PC-3 (cell line): ENCODE measurements at regions not wholly inside any gene's neighbourhood (a gene's known extent, or its start where the extent isn't known, plus 50 kb on each side); places are given as distances from the start of the nearest gene placed in this dataset.
"Not testable (repeated sequence)": the region's sequence is repeated elsewhere in the genome, so short reads cannot be mapped to it uniquely, and the experiment has no call there.

Source experiments
- ATAC-seq: fragments of 200-7000 bp; cut with Tn5 transposase; 2 replicates; pipeline ENCODE4 v1.9.1; 2020; ENCODE audit warnings: mild to moderate bottlenecking, moderate library complexity
- BruUV-seq: library from RNA; stranded (reverse); fragments of 400-500 nt; replicated peaks from 2 replicates; lab custom pipeline; 2021; lab: Mats Ljungman, UMichigan
- CTCF ChIA-PET: fragments of 300-600 bp; sonication (Branson Sonifier 250); formaldehyde crosslinking; loops from one replicate; lab custom pipeline; 2022; ENCODE audit warnings: antibody characterized with exemption; lab: Charles Lee
- POLR2A ChIA-PET: fragments of 300-600 bp; sonication (Branson Sonifier 250); formaldehyde crosslinking; loops from one replicate; lab custom pipeline; 2022; ENCODE audit warnings: antibody characterized with exemption; ENCODE audit not compliant: unreplicated experiment; lab: Charles Lee
- DNase-seq: peaks from one replicate; pipeline ENCODE4 v3.0.0-alpha.2; 2015
- H2AFZ ChIP-seq: fragments of 300-600 bp; sonication (generic); 2 replicates; pipeline ENCODE4 v1.6.0; 2016; ENCODE audit warnings: antibody characterized with exemption, low read length
- H3F3A ChIP-seq: fragments of 300-600 bp; sonication (generic); one replicate; pipeline ENCODE4 v1.6.0; 2017; ENCODE audit warnings: antibody characterized with exemption, low read length, control low read depth, mild to moderate bottlenecking; ENCODE audit not compliant: unreplicated experiment
- H3K27ac ChIP-seq: fragments of 300-600 bp; sonication (generic); 2 replicates; pipeline ENCODE4 v1.5.1; 2016; ENCODE audit warnings: mild to moderate bottlenecking, low read length
- H3K27me3 ChIP-seq: fragments of 300-600 bp; sonication (generic); 2 replicates; pipeline ENCODE4 v1.6.1; 2016; ENCODE audit warnings: low read length, mixed read lengths
- H3K36me3 ChIP-seq: fragments of 300-600 bp; sonication (generic); 2 replicates; pipeline ENCODE4 v1.6.1; 2016; ENCODE audit warnings: low read depth, mixed run types, low read length, mixed read lengths
- H3K4me1 ChIP-seq: fragments of 300-600 bp; sonication (generic); 2 replicates; pipeline ENCODE4 v1.5.1; 2016; ENCODE audit warnings: low read length; ENCODE audit not compliant: insufficient read depth
- H3K4me2 ChIP-seq: fragments of 300-600 bp; sonication (generic); 2 replicates; pipeline ENCODE4 v1.6.0; 2016; ENCODE audit warnings: low read length
- H3K4me3 ChIP-seq: fragments of 300-600 bp; sonication (generic); 2 replicates; pipeline ENCODE4 v1.5.1; 2016; ENCODE audit warnings: mild to moderate bottlenecking, low read length, mixed read lengths
- H3K79me2 ChIP-seq: fragments of 300-600 bp; sonication (generic); 2 replicates; pipeline ENCODE4 v1.6.1; 2017; ENCODE audit warnings: low read length, mixed read lengths
- H3K9ac ChIP-seq: fragments of 300-600 bp; sonication (generic); 2 replicates; pipeline ENCODE4 v1.6.0; 2016; ENCODE audit warnings: mild to moderate bottlenecking, low read length
- H3K9me2 ChIP-seq: fragments of 300-600 bp; sonication (generic); replicated peaks from 2 replicates; pipeline ENCODE4 v1.6.1; 2016; ENCODE audit warnings: mixed run types, low read length, mixed read lengths
- H3K9me3 ChIP-seq: fragments of 300-600 bp; sonication (generic); 2 replicates; pipeline ENCODE4 v1.6.1; 2016; ENCODE audit warnings: low read length, mixed read lengths
- H4K20me1 ChIP-seq: fragments of 300-600 bp; sonication (generic); 2 replicates; pipeline ENCODE4 v1.6.1; 2016; ENCODE audit warnings: low read length, mixed read lengths
- CTCF ChIP-seq: fragments of 300-600 bp; sonication (generic); conservative IDR thresholded peaks from 2 replicates; pipeline ENCODE4 v1.5.1; 2017; ENCODE audit warnings: antibody characterized with exemption, low read depth, mild to moderate bottlenecking, low read length
- EZH2 ChIP-seq: fragments of 300-600 bp; sonication (generic); IDR thresholded peaks from one replicate; pipeline ENCODE4 v1.6.1; 2017; ENCODE audit warnings: antibody characterized with exemption, mild to moderate bottlenecking, low read length; ENCODE audit not compliant: unreplicated experiment
- EZH2phosphoT487 ChIP-seq: fragments of 300-600 bp; sonication (generic); IDR thresholded peaks from 2 replicates; pipeline ENCODE4 v1.6.1; 2018; ENCODE audit warnings: mild to moderate bottlenecking, antibody characterized with exemption, low read length, borderline replicate concordance
- intact Hi-C: fragments of 100-400 bp; cut with micrococcal nuclease; formaldehyde crosslinking; loops from 2 replicates; pipeline ENCODE4 v1.9.0; 2023

GRCh38 chr21:17128132-17128531, 384.7 kb upstream of the CXADR start:
- no peaks in the 10 kb centered on the region for H4K20me1 ChIP-seq
- POLR2A ChIA-PET = no interaction called here
- no TSS peak for BruUV-seq
- CTCF ChIA-PET = no interaction called here
- no peaks in the 10 kb centered on the region for H3K79me2 ChIP-seq
- no peaks in the 10 kb centered on the region for H3K36me3 ChIP-seq
- H3K4me3 ChIP-seq = no peak overlapping the region
- no peaks in the 10 kb centered on the region for H3K4me1 ChIP-seq
- 0 out of 2 replicates have a peak, but pooled peaks cover 6% of the 10 kb centered on the region for H3K9me3 ChIP-seq
- H3F3A ChIP-seq = no peaks in the 10 kb centered on the region
- ATAC-seq (no peak), DNase-seq (no peak)
- intact Hi-C loops = no loop called here
- H3K4me2 ChIP-seq = no peak overlapping the region
- no peaks in the 10 kb centered on the region for H3K9me2 ChIP-seq
- H3K27me3 ChIP-seq = no peaks in the 10 kb centered on the region
- H3K27ac ChIP-seq = no peak overlapping the region
- no peak for TF ChIP-seq CTCF
- TF ChIP-seq EZH2 = no peak
- no peak for TF ChIP-seq EZH2phosphoT487
- no peak overlapping the region for H2AFZ ChIP-seq
- H3K9ac ChIP-seq = no peak overlapping the region

GRCh38 chr21:17139159-17139558, 373.7 kb upstream of the CXADR start:
- H3K79me2 ChIP-seq, H4K20me1 ChIP-seq, POLR2A ChIA-PET, ATAC-seq, CTCF ChIA-PET, H2AFZ ChIP-seq, H3K36me3 ChIP-seq, H3K27ac ChIP-seq, intact Hi-C loops, H3K9me2 ChIP-seq, DNase-seq, BruUV-seq, H3K9ac ChIP-seq, H3K4me1 ChIP-seq, H3K27me3 ChIP-seq, H3F3A ChIP-seq: not testable (repeated sequence)
- H3K4me3 ChIP-seq = peak overlapping the region; percentile 50; the same call in 1 of the 2 replicates
- peaks cover 14% of the 10 kb centered on the region; the same call in 1 of the 2 replicates for H3K9me3 ChIP-seq
- peak overlapping the region; percentile 16; the same call in 1 of the 2 replicates for H3K4me2 ChIP-seq

GRCh38 chr21:17139696-17140095, 373.1 kb upstream of the CXADR start:
- Histone ChIP-seq H3K9me2 (no peaks in the 10 kb centered on the region), H3K4me2 (peak overlapping the region; percentile 16), H2AFZ (no peak overlapping the region), H3K27ac (no peak overlapping the region), H3K9me3 (peaks cover 18% of the 10 kb centered on the region; the same call in 1 of the 2 replicates), H3F3A (no peaks in the 10 kb centered on the region), H4K20me1 (no peaks in the 10 kb centered on the region), H3K36me3 (no peaks in the 10 kb centered on the region), H3K4me1 (no peaks in the 10 kb centered on the region), H3K79me2 (no peaks in the 10 kb centered on the region), H3K9ac (no peak overlapping the region), H3K4me3 (peak overlapping the region; percentile 50), H3K27me3 (no peaks in the 10 kb centered on the region)
- no TSS peak for BruUV-seq
- intact Hi-C loops = no loop called here
- TF ChIP-seq CTCF (no peak), EZH2 (no peak), EZH2phosphoT487 (no peak)
- no peak for DNase-seq
- ChIA-PET CTCF (no interaction called here), POLR2A (no interaction called here)
- no peak for ATAC-seq
